Colonic mucosa (tissue), 4 donors: ENCODE measurements at regions not wholly inside any gene's neighbourhood (a gene's known extent, or its start where the extent isn't known, plus 50 kb on each side); places are given as distances from the start of the nearest gene placed in this dataset.
"Not testable (repeated sequence)": the region's sequence is repeated elsewhere in the genome, so short reads cannot be mapped to it uniquely, and the experiment has no call there.

Experiments
- DNase-seq: peaks from one replicate; pipeline ENCODE4 v3.0.0-alpha.2; 2020
- H3K27ac ChIP-seq: fragments of 200-600 bp; one replicate; pipeline ENCODE4 v1.8.0; 2021
- H3K27me3 ChIP-seq: fragments of 200-600 bp; one replicate; pipeline ENCODE4 v1.8.0; 2021
- H3K36me3 ChIP-seq: fragments of 200-600 bp; one replicate; pipeline ENCODE4 v1.8.0; 2021
- H3K4me1 ChIP-seq: fragments of 200-600 bp; one replicate; pipeline ENCODE4 v1.8.0; 2021; ENCODE audit warnings: mild to moderate bottlenecking
- H3K4me3 ChIP-seq: fragments of 200-600 bp; one replicate; pipeline ENCODE4 v1.8.0; 2021
- H3K9ac ChIP-seq, 2 donors: one replicate each; pipeline ENCODE4 v1.7.0; 2013; ENCODE audit warnings: control low read depth in 2 of 2, low read depth in 2 of 2, low read length in 2 of 2
- H3K9me3 ChIP-seq: fragments of 200-600 bp; one replicate; pipeline ENCODE4 v1.8.0; 2021
- intact Hi-C: fragments of 100-400 bp; cut with DNase I; formaldehyde crosslinking; loops from one replicate; pipeline ENCODE4 v1.14.1; 2022
- donor health status: healthy.
- donor health status: DM: no; HTN: no; CAD: no.
- donor health status: DM: no; HTN: no; CAD: no.

GRCh38 chr9:94387338-94388010 is 59.0 kb upstream of the NUTM2F start:
- H3K4me3 ChIP-seq, H3K9ac ChIP-seq, intact Hi-C loops: not testable (repeated sequence)

DNA sequence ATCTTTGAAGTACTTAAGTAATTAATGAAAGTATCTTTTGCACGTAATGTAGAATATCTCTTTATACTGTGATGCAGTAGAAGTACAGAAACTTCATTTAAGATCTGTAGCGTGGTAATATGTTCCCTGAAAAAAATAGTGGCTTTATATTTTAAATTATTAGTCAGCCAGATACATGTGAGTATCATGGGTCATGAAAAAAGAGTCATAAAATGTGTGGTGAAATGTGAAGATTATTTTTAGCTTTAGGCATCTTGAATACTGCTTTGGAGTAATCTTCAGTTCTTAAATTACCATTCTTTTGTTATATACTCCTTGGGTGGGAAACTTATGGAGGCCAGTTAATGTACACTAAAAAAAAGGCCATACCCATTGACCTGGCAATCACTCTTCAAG is 59.6 kb upstream of the NUTM2F start:
- H3K4me1 ChIP-seq, intact Hi-C loops, DNase-seq, H3K4me3 ChIP-seq, H3K27me3 ChIP-seq, H3K36me3 ChIP-seq, H3K9ac ChIP-seq, H3K9me3 ChIP-seq, H3K27ac ChIP-seq: not testable (repeated sequence)

More at GRCh38 chr9:94387338-94388010, 59.0 kb upstream of the NUTM2F start:
- not testable (repeated sequence) for H3K27me3 ChIP-seq, H3K4me1 ChIP-seq, H3K27ac ChIP-seq, H3K9me3 ChIP-seq, DNase-seq, H3K36me3 ChIP-seq

- H3K27ac ChIP-seq, DNase-seq, H3K4me3 ChIP-seq, H3K4me1 ChIP-seq, H3K9me3 ChIP-seq, intact Hi-C loops, H3K9ac ChIP-seq, H3K27me3 ChIP-seq, H3K36me3 ChIP-seq: not testable (repeated sequence)
Observed at GRCh38 chr9:94390425-94391098, 62.1 kb upstream of the NUTM2F start.

- intact Hi-C loops, H3K27me3 ChIP-seq, H3K9me3 ChIP-seq, DNase-seq, H3K27ac ChIP-seq, H3K9ac ChIP-seq, H3K4me1 ChIP-seq, H3K36me3 ChIP-seq, H3K4me3 ChIP-seq: not testable (repeated sequence)
Observed at GRCh38 chr9:94392971-94393624, 64.7 kb upstream of the NUTM2F start.

DNA sequence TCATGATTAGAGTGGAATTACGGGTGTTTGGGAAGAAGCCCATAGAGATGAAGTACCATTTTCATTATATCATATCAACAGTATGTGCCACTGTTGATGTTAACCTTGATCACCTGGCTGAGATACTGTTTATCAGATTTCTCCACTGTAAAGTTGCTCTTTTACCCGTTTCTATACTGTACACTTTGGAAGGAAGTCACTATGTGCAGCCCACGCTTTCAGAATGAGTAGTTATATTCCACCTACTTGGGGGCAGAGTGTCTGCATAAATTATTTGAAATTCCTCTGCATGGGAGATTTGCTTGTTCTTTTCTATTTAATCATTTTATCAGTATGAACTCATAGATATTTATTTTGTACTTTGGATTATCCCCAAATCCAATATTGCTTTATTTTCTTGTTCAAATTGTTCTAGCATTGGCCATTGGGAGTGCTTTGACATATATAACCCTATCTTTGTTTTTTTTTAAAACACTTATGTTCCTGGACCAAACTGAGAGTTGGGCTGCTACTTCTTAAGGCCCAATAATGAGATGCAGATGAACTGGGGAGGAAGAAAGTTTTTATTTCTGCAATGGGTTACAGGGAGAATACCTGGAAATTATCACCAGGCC is 69.4 kb upstream of the NUTM2F start:
- not testable (repeated sequence) for H3K27me3 ChIP-seq, H3K9ac ChIP-seq

GRCh38 chr9:94400461-94400860 is 72.0 kb upstream of the NUTM2F start:
- DNase-seq, H3K36me3 ChIP-seq, H3K27me3 ChIP-seq, H3K9me3 ChIP-seq, H3K27ac ChIP-seq, H3K4me1 ChIP-seq, intact Hi-C loops, H3K9ac ChIP-seq, H3K4me3 ChIP-seq: not testable (repeated sequence)

More for the DNA sequence above, 69.4 kb upstream of the NUTM2F start:
- H3K4me3 ChIP-seq, H3K36me3 ChIP-seq, H3K27ac ChIP-seq, H3K9me3 ChIP-seq, H3K4me1 ChIP-seq, DNase-seq, intact Hi-C loops: not testable (repeated sequence)

- H3K27me3 ChIP-seq, H3K9me3 ChIP-seq, H3K36me3 ChIP-seq, H3K4me3 ChIP-seq, H3K27ac ChIP-seq, H3K4me1 ChIP-seq, intact Hi-C loops, DNase-seq, H3K9ac ChIP-seq: not testable (repeated sequence)
Observed at GRCh38 chr9:94402795-94403194, 74.4 kb upstream of the NUTM2F start.

- intact Hi-C loops, H3K9ac ChIP-seq, H3K4me3 ChIP-seq, H3K27ac ChIP-seq, DNase-seq, H3K27me3 ChIP-seq, H3K36me3 ChIP-seq, H3K4me1 ChIP-seq, H3K9me3 ChIP-seq: not testable (repeated sequence)
Observed at GRCh38 chr9:94403571-94403970, 75.1 kb upstream of the NUTM2F start.

DNA sequence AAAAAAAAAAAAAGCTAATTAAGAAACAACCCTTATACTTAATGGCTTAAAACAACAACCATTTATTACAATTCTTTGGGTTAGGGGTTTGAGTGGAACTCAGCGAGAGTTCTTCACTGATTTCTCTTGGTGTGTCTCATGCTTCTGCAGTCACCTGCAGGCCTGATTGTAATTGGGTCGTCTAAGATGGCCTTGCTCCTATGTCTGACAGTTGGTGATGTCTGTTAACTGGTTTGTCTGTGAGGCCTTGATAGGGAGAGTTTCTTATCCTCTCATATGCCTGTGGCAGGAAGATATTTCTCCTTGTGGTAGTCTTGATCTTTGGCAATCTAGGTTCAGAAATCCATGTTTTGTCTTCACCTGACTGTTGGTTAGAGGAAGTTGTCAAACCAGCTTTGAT is 85.2 kb upstream of the NUTM2F start:
- H3K27ac ChIP-seq, H3K9me3 ChIP-seq, H3K4me1 ChIP-seq, H3K4me3 ChIP-seq, H3K9ac ChIP-seq, intact Hi-C loops, H3K36me3 ChIP-seq, H3K27me3 ChIP-seq, DNase-seq: not testable (repeated sequence)

- H3K9me3 ChIP-seq, intact Hi-C loops, H3K36me3 ChIP-seq, H3K27me3 ChIP-seq, H3K9ac ChIP-seq, H3K4me1 ChIP-seq, H3K4me3 ChIP-seq, DNase-seq, H3K27ac ChIP-seq: not testable (repeated sequence)
Observed at GRCh38 chr9:94415111-94415510, 86.7 kb upstream of the NUTM2F start.

GRCh38 chr9:94420098-94420497 is 91.7 kb upstream of the NUTM2F start:
- DNase-seq, H3K9me3 ChIP-seq, H3K36me3 ChIP-seq, H3K27me3 ChIP-seq, intact Hi-C loops, H3K4me3 ChIP-seq, H3K27ac ChIP-seq, H3K4me1 ChIP-seq, H3K9ac ChIP-seq: not testable (repeated sequence)

DNA sequence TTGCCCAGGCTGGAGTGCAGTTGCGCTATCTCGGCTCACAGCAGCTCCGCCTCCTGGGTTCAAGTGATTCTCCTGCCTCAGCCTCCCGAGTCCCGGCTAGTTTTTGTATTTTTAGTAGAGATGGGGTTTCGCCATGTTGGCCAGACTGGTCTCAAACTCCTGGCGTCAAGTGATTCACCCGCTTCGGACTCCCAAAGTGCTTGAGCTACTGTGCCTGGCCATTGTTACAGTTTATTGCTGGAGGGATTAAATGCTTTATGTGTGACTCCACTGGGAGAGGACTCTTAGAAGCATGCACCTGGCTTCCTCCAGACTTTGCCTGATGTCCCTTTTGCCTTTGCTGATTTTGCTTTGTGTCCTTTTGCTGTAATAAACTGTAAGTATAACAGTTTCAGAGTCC is 93.5 kb upstream of the NUTM2F start:
- H3K27me3 ChIP-seq, H3K4me3 ChIP-seq, H3K27ac ChIP-seq, DNase-seq, intact Hi-C loops, H3K4me1 ChIP-seq, H3K9ac ChIP-seq, H3K9me3 ChIP-seq, H3K36me3 ChIP-seq: not testable (repeated sequence)

- DNase-seq, H3K27ac ChIP-seq, H3K4me3 ChIP-seq, H3K9ac ChIP-seq, H3K36me3 ChIP-seq, H3K27me3 ChIP-seq, H3K9me3 ChIP-seq, H3K4me1 ChIP-seq, intact Hi-C loops: not testable (repeated sequence)
Observed at GRCh38 chr9:94425312-94425711, 96.9 kb upstream of the NUTM2F start.
